Lung (tissue), 11 donors: ENCODE measurements at regions not wholly inside any gene's neighbourhood (a gene's known extent, or its start where the extent isn't known, plus 50 kb on each side); places are given as distances from the start of the nearest gene placed in this dataset.

Experiments used
- ATAC-seq: fragments of 200-7000 bp; cut with Tn5 transposase; one replicate; pipeline ENCODE4 v1.9.1; 2020; ENCODE audit warnings: moderate number of reproducible peaks; ENCODE audit not compliant: insufficient read depth, low FRiP score
- DNase-seq, 3 donors: peaks; one replicate each; pipeline ENCODE4 v3.0.0-alpha.2; 2013 to 2017
- H3K27ac ChIP-seq, 2 donors: one replicate each; pipeline ENCODE4 v1.5.1; 2013; ENCODE audit warnings: mild to moderate bottlenecking in 2 of 2, moderate library complexity in 2 of 2, control low read depth in 1 of 2, inconsistent platforms in 1 of 2, low read depth in 1 of 2, low read length in 1 of 2
- H3K27me3 ChIP-seq, 3 donors: one replicate each; pipeline ENCODE4 v1.5.1; 2013; ENCODE audit warnings: low read length in 2 of 3; ENCODE audit not compliant: control insufficient read depth in 3 of 3, insufficient read depth in 3 of 3
- H3K36me3 ChIP-seq, 4 donors: one replicate each; pipeline ENCODE4 v1.5.1; 2013; ENCODE audit warnings: low read length in 4 of 4, mild to moderate bottlenecking in 1 of 4, moderate library complexity in 1 of 4; ENCODE audit not compliant: control insufficient read depth in 4 of 4, insufficient read depth in 4 of 4
- H3K4me1 ChIP-seq, 5 donors: one replicate each; pipeline ENCODE4 v1.5.1; 2013; ENCODE audit warnings: low read length in 5 of 5, mild to moderate bottlenecking in 2 of 5, moderate library complexity in 1 of 5; ENCODE audit not compliant: control insufficient read depth in 5 of 5, insufficient read depth in 5 of 5
- H3K4me3 ChIP-seq: one replicate; pipeline ENCODE4 v1.5.1; 2013; ENCODE audit warnings: mild to moderate bottlenecking, control low read depth, moderate library complexity
- H3K9ac ChIP-seq, 2 donors: one replicate each; pipeline ENCODE4 v1.5.1; 2013; ENCODE audit warnings: low read length in 2 of 2, control low read depth in 1 of 2; ENCODE audit not compliant: insufficient read depth in 1 of 2
- H3K9me3 ChIP-seq, 4 donors: one replicate each; pipeline ENCODE4 v1.5.1; 2013; ENCODE audit warnings: low read length in 3 of 4, mild to moderate bottlenecking in 1 of 4, moderate library complexity in 1 of 4; ENCODE audit not compliant: control insufficient read depth in 4 of 4, insufficient read depth in 3 of 4
- CTCF ChIP-seq: IDR thresholded peaks from 2 replicates; pipeline ENCODE4 v1.5.1; 2012; ENCODE audit warnings: mild to moderate bottlenecking; ENCODE audit errors: control extremely low read depth, extremely low read depth
- WGBS, 2 donors: extraction: QIAGEN DNeasy Blood & Tissue Kit; methylation state at CpG; one replicate each; pipeline ENCODE4 v1.1.7; 2013; 5-methylcytosine and 5-hydroxymethylcytosine counted together
- donor health status: control.
- donor health status: control.
- donor health status: Bipolar disorder and iron deficiency.
- donor health status: healthy.
- donor health status: DM: yes; HTN: yes; CAD: no.

DNA sequence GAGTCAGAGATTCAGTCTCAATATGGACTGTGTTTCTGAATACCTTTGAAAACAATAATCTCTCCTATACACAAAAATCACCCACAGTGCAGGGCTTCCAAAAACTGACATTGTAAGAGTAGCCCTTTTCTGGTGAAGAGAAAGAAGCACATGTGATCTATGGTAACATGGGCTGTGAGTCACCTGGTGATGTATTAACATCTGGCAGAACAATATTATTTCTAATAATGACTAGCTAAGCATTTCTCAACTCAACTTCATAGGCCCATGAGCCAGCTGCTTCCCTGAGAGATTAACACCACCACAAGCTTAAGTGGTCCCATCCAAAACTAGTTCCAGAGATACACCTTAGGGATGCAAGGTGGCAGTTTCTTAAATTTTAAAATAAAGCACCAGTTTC lies 331.0 kb upstream of the NRP1 start:
- no peak for ATAC-seq
- H3K36me3 ChIP-seq, result no peaks in the 10 kb centered on the region

DNA sequence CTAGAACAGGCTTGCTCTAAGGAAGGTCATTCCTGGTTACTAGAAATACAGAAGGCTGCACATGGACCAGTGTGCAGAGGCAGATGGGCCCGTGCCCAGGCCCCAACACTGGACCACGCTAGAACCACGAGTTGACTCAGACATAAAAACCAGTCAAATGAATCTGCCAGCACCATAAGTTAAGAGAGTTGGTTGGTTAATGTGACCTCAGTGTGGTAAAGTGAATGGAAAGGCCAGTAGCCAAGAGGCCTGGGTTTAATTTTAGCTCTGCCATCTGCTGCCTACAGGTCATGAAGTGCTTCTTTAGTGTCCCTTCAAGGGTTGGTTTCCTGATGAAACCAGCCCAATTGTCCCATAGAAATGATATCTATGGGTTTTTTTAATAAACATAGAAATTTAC lies 329.6 kb upstream of the NRP1 start:
- no peak overlapping the region for H3K4me3 ChIP-seq
- H3K9me3 ChIP-seq, result peaks cover 0 to 3% (median 0%) of the 10 kb centered on the region in 4 donors
- no peak for TF ChIP-seq CTCF
- no peak overlapping the region for H3K9ac ChIP-seq
- WGBS, 2 donors, result 85 to 87% methylated on average over 3 of the region's 3 CpGs
- no peak overlapping the region for H3K27ac ChIP-seq
- no peaks in the 10 kb centered on the region for H3K27me3 ChIP-seq
- H3K36me3 ChIP-seq, result no peaks in the 10 kb centered on the region
- ATAC-seq, result no peak
- peaks cover 0 to 5% (median 0%) of the 10 kb centered on the region in 5 donors for H3K4me1 ChIP-seq
- DNase-seq, result no peak

More for the DNA sequence above, 331.0 kb upstream of the NRP1 start:
- peaks cover 0 to 3% (median 0%) of the 10 kb centered on the region in 4 donors for H3K9me3 ChIP-seq
- H3K4me1 ChIP-seq, result peaks cover 0 to 5% (median 0%) of the 10 kb centered on the region in 5 donors
- no peaks in the 10 kb centered on the region for H3K27me3 ChIP-seq
- no peak overlapping the region for H3K9ac ChIP-seq
- DNase-seq, result no peak
- H3K27ac ChIP-seq, result no peak overlapping the region
- TF ChIP-seq CTCF, result no peak
- H3K4me3 ChIP-seq, result no peak overlapping the region

- 20 to 28% methylated on average over 13 to 15 of the region's 15 CpGs for WGBS, 2 donors
- no peak overlapping the region for H3K9ac ChIP-seq
- peaks cover 0 to 3% (median 0%) of the 10 kb centered on the region in 4 donors for H3K9me3 ChIP-seq
- peak; percentile 26 to 57 (median 36) for DNase-seq
- no peaks in the 10 kb centered on the region for H3K36me3 ChIP-seq
- peaks cover 0 to 6% (median 4%) of the 10 kb centered on the region in 5 donors for H3K4me1 ChIP-seq
- no peaks in the 10 kb centered on the region for H3K27me3 ChIP-seq
- TF ChIP-seq CTCF, result no peak
- peak overlapping the region in 1 of 2 donors; percentile 27 for H3K27ac ChIP-seq
- peak; percentile 77 for ATAC-seq
- H3K4me3 ChIP-seq, result no peak overlapping the region
Measured at GRCh38 chr10:33661580-33662336, 327.3 kb upstream of the NRP1 start.

DNA sequence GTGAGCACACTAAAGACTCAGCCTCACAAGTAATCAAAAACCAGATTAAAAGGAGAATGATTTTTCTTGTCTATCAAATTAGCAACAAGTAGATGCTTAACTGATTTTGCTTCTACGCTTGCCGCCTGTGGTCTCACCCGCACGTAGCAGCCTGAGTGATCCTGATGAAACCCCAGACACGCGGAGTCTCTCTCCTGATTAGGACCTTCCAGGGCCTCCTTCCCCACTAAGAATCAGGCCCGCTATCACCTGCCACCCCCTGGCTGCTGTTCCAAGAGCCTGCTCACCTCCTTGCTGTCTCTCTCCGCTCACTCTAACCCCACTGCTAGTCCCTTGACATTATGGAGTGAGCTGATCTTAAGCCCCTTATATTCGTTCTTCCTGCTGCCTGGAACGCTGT lies 325.9 kb upstream of the NRP1 start:
- Histone ChIP-seq H3K4me3 (no peak overlapping the region), H3K9ac (no peak overlapping the region), H3K4me1 (peaks cover 0 to 6% (median 4%) of the 10 kb centered on the region in 5 donors), H3K9me3 (peaks cover 0 to 3% (median 0%) of the 10 kb centered on the region in 4 donors), H3K27me3 (no peaks in the 10 kb centered on the region), H3K36me3 (no peaks in the 10 kb centered on the region), H3K27ac (no peak overlapping the region)
- 89% methylated on average over 10 of the region's 10 CpGs for WGBS, 2 donors
- TF ChIP-seq CTCF, result no peak
- ATAC-seq (no peak), DNase-seq (no peak)
